ENCODE measurements at regions not wholly inside any gene's neighbourhood (a gene's known extent, or its start where the extent isn't known, plus 50 kb on each side); places are given as distances from the start of the nearest gene placed in this dataset.

- no peaks in the 10 kb centered on the region for H3K9me2 ChIP-seq (ENCODE audit: insufficient read depth, low read length)
- ChIA-PET POLR2A (no interaction called here), CTCF (ENCODE audit: unreplicated experiment) (no interaction called here)
- no peak overlapping the region for H3K4me3 ChIP-seq (ENCODE audit: low read depth, low read length, poor library complexity, severe bottlenecking)
- intact Hi-C loops (cut with micrococcal nuclease; ENCODE audit: unreplicated experiment) = no loop called here
- BruUV-seq (replicated peaks) = no TSS peak
- no peaks in the 10 kb centered on the region for H3K79me2 ChIP-seq (ENCODE audit: insufficient read depth, low read depth, low read length)
- H3K36me3 ChIP-seq (ENCODE audit: insufficient read depth, low read length) = no peaks in the 10 kb centered on the region
- H3K4me1 ChIP-seq (ENCODE audit: insufficient read depth, low read length, poor library complexity, severe bottlenecking) = no peaks in the 10 kb centered on the region
- TF ChIP-seq, protein P1, sequence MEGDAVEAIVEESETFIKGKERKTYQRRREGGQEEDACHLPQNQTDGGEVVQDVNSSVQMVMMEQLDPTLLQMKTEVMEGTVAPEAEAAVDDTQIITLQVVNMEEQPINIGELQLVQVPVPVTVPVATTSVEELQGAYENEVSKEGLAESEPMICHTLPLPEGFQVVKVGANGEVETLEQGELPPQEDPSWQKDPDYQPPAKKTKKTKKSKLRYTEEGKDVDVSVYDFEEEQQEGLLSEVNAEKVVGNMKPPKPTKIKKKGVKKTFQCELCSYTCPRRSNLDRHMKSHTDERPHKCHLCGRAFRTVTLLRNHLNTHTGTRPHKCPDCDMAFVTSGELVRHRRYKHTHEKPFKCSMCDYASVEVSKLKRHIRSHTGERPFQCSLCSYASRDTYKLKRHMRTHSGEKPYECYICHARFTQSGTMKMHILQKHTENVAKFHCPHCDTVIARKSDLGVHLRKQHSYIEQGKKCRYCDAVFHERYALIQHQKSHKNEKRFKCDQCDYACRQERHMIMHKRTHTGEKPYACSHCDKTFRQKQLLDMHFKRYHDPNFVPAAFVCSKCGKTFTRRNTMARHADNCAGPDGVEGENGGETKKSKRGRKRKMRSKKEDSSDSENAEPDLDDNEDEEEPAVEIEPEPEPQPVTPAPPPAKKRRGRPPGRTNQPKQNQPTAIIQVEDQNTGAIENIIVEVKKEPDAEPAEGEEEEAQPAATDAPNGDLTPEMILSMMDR (conservative IDR thresholded peaks at IDR 0.05; ENCODE audit: low read length) = no peak
- no peak for TF ChIP-seq EZH2phosphoT487 (IDR thresholded peaks at IDR 0.05; ENCODE audit: borderline replicate concordance, low read depth, low read length)
- DNase-seq (ENCODE audit: low spot score) = no peak
- H3K27ac ChIP-seq (ENCODE audit: low read depth, low read length, poor library complexity, severe bottlenecking) = no peak overlapping the region
- H4K20me1 ChIP-seq (ENCODE audit: insufficient read depth, low read length) = no peaks in the 10 kb centered on the region
- no peak overlapping the region for H2AFZ ChIP-seq (ENCODE audit: low read length)
- no peaks in the 10 kb centered on the region for H3K9me3 ChIP-seq (ENCODE audit: low read length)
- H3K4me2 ChIP-seq (ENCODE audit: low read length) = no peak overlapping the region
These were observed 372.2 kb upstream of the SMIM21 start for GRCh38 chr18:75799449-75800330.

DNA sequence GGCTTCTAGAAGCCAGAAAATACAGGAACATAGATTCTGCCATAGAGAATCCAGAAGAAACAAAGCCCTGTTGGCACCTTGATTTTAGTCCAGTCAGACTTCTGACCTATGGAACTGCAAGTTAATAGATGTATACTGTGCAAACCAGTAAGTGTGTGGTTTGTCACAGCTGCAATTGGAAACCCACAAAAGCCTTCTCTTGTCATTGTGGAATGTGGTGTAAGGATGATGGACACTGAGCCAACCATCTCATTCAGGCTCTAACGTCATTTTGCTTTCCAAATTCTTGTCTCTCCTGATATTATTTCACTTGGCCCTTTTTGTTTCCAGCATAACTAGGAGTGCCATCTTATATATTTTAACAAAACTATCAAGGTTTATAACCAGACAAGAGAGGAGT, 369.5 kb upstream of the SMIM21 start:
- Histone ChIP-seq H3K79me2 (ENCODE audit: insufficient read depth, low read depth, low read length) (no peaks in the 10 kb centered on the region), H2AFZ (ENCODE audit: low read length) (no peak overlapping the region), H3K36me3 (ENCODE audit: insufficient read depth, low read length) (no peaks in the 10 kb centered on the region), H4K20me1 (ENCODE audit: insufficient read depth, low read length) (no peaks in the 10 kb centered on the region), H3K9me3 (ENCODE audit: low read length) (no peaks in the 10 kb centered on the region), H3K4me1 (ENCODE audit: insufficient read depth, low read length, poor library complexity, severe bottlenecking) (no peaks in the 10 kb centered on the region), H3K4me3 (ENCODE audit: low read depth, low read length, poor library complexity, severe bottlenecking) (no peak overlapping the region), H3K9me2 (ENCODE audit: insufficient read depth, low read length) (no peaks in the 10 kb centered on the region), H3K27ac (ENCODE audit: low read depth, low read length, poor library complexity, severe bottlenecking) (no peak overlapping the region), H3K4me2 (ENCODE audit: low read length) (no peak overlapping the region)
- no TSS peak for BruUV-seq (replicated peaks)
- DNase-seq (ENCODE audit: low spot score) = no peak
- TF ChIP-seq, protein P1 (conservative IDR thresholded peaks at IDR 0.05; ENCODE audit: low read length) = no peak
- no peak for TF ChIP-seq EZH2phosphoT487 (IDR thresholded peaks at IDR 0.05; ENCODE audit: borderline replicate concordance, low read depth, low read length)
- intact Hi-C loops (cut with micrococcal nuclease; ENCODE audit: unreplicated experiment) = no loop called here
- POLR2A ChIA-PET = no interaction called here
- CTCF ChIA-PET (ENCODE audit: unreplicated experiment) = no interaction called here

DNA sequence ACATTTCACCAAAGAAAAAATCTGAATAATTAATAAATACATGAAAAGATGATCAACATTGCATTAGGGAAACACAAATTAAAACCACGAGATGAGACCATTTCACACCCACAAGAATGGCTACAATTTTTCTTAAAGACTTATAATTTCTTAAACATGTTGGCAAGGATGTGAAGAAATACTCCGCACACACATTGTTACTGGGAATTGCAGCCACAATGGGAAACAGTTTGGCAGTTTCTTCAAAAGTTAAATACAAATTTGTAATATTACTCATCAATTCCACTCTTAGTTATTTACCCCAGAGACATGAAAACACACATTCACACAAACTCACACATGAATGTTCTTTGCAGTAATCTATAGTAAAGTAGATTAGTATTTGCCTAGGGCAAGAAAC, 363.3 kb upstream of the SMIM21 start:
- Histone ChIP-seq H3K4me2 (ENCODE audit: low read length) (no peak overlapping the region), H3K4me3 (ENCODE audit: low read depth, low read length, poor library complexity, severe bottlenecking) (no peak overlapping the region), H3K79me2 (ENCODE audit: insufficient read depth, low read depth, low read length) (no peaks in the 10 kb centered on the region), H3K36me3 (ENCODE audit: insufficient read depth, low read length) (no peaks in the 10 kb centered on the region), H3K9me3 (ENCODE audit: low read length) (no peaks in the 10 kb centered on the region), H2AFZ (ENCODE audit: low read length) (no peak overlapping the region), H3K4me1 (ENCODE audit: insufficient read depth, low read length, poor library complexity, severe bottlenecking) (no peaks in the 10 kb centered on the region), H3K9me2 (ENCODE audit: insufficient read depth, low read length) (no peaks in the 10 kb centered on the region), H3K27ac (ENCODE audit: low read depth, low read length, poor library complexity, severe bottlenecking) (no peak overlapping the region), H4K20me1 (ENCODE audit: insufficient read depth, low read length) (no peaks in the 10 kb centered on the region)
- CTCF ChIA-PET (ENCODE audit: unreplicated experiment) = no interaction called here
- intact Hi-C loops (cut with micrococcal nuclease; ENCODE audit: unreplicated experiment) = no loop called here
- POLR2A ChIA-PET = no interaction called here
- DNase-seq (ENCODE audit: low spot score) = no peak
- TF ChIP-seq, protein P1 (conservative IDR thresholded peaks at IDR 0.05; ENCODE audit: low read length) = no peak
- no peak for TF ChIP-seq EZH2phosphoT487 (IDR thresholded peaks at IDR 0.05; ENCODE audit: borderline replicate concordance, low read depth, low read length)
- no TSS peak for BruUV-seq (replicated peaks)
